Breast epithelium (tissue), 4 donors: ENCODE measurements at regions not wholly inside any gene's neighbourhood (a gene's known extent, or its start where the extent isn't known, plus 50 kb on each side); places are given as distances from the start of the nearest gene placed in this dataset.
"Not testable (repeated sequence)": the region's sequence is repeated elsewhere in the genome, so short reads cannot be mapped to it uniquely, and the experiment has no call there.

Experiments used
- DNase-seq, 2 donors: peaks; one replicate each; pipeline ENCODE4 v3.0.0-alpha.2; 2019; ENCODE audit warnings: low spot score in 2 of 2
- H3K27ac ChIP-seq, 2 donors: fragments of 200-600 bp; sonication (generic) in 1 of 2; one replicate each; pipeline ENCODE4 v1.5.1; 2016 to 2019; ENCODE audit warnings: mild to moderate bottlenecking in 1 of 2
- H3K27me3 ChIP-seq, 2 donors: fragments of 200-600 bp; sonication (generic) in 1 of 2; one replicate each; pipeline versions ENCODE4 v1.5.1 to v1.6.0; 2017 to 2019; ENCODE audit warnings: control low read depth in 1 of 2, mild to moderate bottlenecking in 1 of 2
- H3K36me3 ChIP-seq: fragments of 200-600 bp; one replicate; pipeline ENCODE4 v1.5.1; 2019
- H3K4me1 ChIP-seq, 2 donors: fragments of 200-600 bp; sonication (generic); one replicate each; pipeline ENCODE4 v1.5.1; 2016 to 2019; ENCODE audit warnings: control low read depth in 1 of 2
- H3K4me3 ChIP-seq, 3 donors: fragments of 200-600 bp; sonication (generic); 1 replicate in 2 of 3; 2 replicates in 1 of 3; pipeline ENCODE4 v1.5.1; 2016 to 2019; ENCODE audit warnings: mild to moderate bottlenecking in 3 of 3, moderate library complexity in 2 of 3
- H3K9me3 ChIP-seq, 2 donors: fragments of 200-600 bp; sonication (generic) in 1 of 2; one replicate each; pipeline ENCODE4 v1.5.1; 2016 to 2019; ENCODE audit warnings: control low read depth in 1 of 2
- CTCF ChIP-seq, 3 donors: fragments of 450-650 bp; IDR thresholded peaks; one replicate each; pipeline ENCODE4 v1.5.1; 2016 to 2017; ENCODE audit warnings: antibody characterized with exemption in 3 of 3, mild to moderate bottlenecking in 3 of 3, moderate library complexity in 3 of 3
- POLR2A ChIP-seq: fragments of 450-650 bp; IDR thresholded peaks from one replicate; pipeline ENCODE4 v1.6.1; 2016; ENCODE audit warnings: antibody characterized with exemption, mild to moderate bottlenecking, moderate library complexity
- POLR2AphosphoS5 ChIP-seq, 3 donors: sonication (generic); formaldehyde crosslinking; IDR thresholded peaks; one replicate each; pipeline ENCODE4 v1.6.1; 2017; ENCODE audit warnings: antibody characterized with exemption in 3 of 3
- intact Hi-C: fragments of 100-400 bp; cut with DNase I; formaldehyde crosslinking; loops from one replicate; pipeline ENCODE4 v1.15.1; 2023; ENCODE audit warnings: low total_unique reads

GRCh38 chr10:129063212-129063611, 403.8 kb upstream of the MGMT start:
- H3K27me3 ChIP-seq = no peaks in the 10 kb centered on the region
- no peak for DNase-seq
- no peaks in the 10 kb centered on the region for H3K4me1 ChIP-seq
- intact Hi-C loops = no loop called here
- H3K27ac ChIP-seq = no peak overlapping the region
- no peaks in the 10 kb centered on the region for H3K36me3 ChIP-seq
- no peak for TF ChIP-seq CTCF (IDR thresholded peaks at IDR 0.05)
- no peak for TF ChIP-seq POLR2A
- TF ChIP-seq POLR2AphosphoS5 (IDR thresholded peaks at IDR 0.05) = no peak
- H3K4me3 ChIP-seq = no peak overlapping the region
- H3K9me3 ChIP-seq = no peaks in the 10 kb centered on the region

GRCh38 chr10:129063877-129064276, 403.2 kb upstream of the MGMT start:
- intact Hi-C loops = no loop called here

GRCh38 chr10:129066529-129066928, 400.5 kb upstream of the MGMT start:
- H3K27me3 ChIP-seq, H3K36me3 ChIP-seq, H3K4me3 ChIP-seq, H3K9me3 ChIP-seq, H3K27ac ChIP-seq, H3K4me1 ChIP-seq, intact Hi-C loops, DNase-seq: not testable (repeated sequence)

More at GRCh38 chr10:129063877-129064276, 403.2 kb upstream of the MGMT start:
- Histone ChIP-seq H3K4me1 (no peaks in the 10 kb centered on the region), H3K9me3 (no peaks in the 10 kb centered on the region), H3K36me3 (no peaks in the 10 kb centered on the region), H3K27ac (no peak overlapping the region), H3K4me3 (no peak overlapping the region), H3K27me3 (no peaks in the 10 kb centered on the region)
- TF ChIP-seq CTCF (IDR thresholded peaks at IDR 0.05) (no peak), POLR2AphosphoS5 (IDR thresholded peaks at IDR 0.05) (no peak), POLR2A (no peak)
- no peak for DNase-seq

GRCh38 chr10:129071411-129071810, 395.6 kb upstream of the MGMT start:
- H3K4me3 ChIP-seq, H3K4me1 ChIP-seq, DNase-seq, H3K27ac ChIP-seq, H3K27me3 ChIP-seq, H3K36me3 ChIP-seq, intact Hi-C loops, H3K9me3 ChIP-seq: not testable (repeated sequence)

GRCh38 chr10:129074939-129075338, 392.1 kb upstream of the MGMT start:
- no peak for TF ChIP-seq POLR2A
- no peak for TF ChIP-seq CTCF (IDR thresholded peaks at IDR 0.05)
- no peak for TF ChIP-seq POLR2AphosphoS5 (IDR thresholded peaks at IDR 0.05)
- H3K4me1 ChIP-seq = no peaks in the 10 kb centered on the region
- H3K9me3 ChIP-seq = no peaks in the 10 kb centered on the region
- H3K4me3 ChIP-seq = no peak overlapping the region
- DNase-seq = no peak
- H3K27me3 ChIP-seq = no peaks in the 10 kb centered on the region
- H3K36me3 ChIP-seq = no peaks in the 10 kb centered on the region
- no peak overlapping the region for H3K27ac ChIP-seq
- intact Hi-C loops = no loop called here

- intact Hi-C loops = no loop called here
- TF ChIP-seq CTCF (IDR thresholded peaks at IDR 0.05) = no peak
- no peak for TF ChIP-seq POLR2A
- TF ChIP-seq POLR2AphosphoS5 (IDR thresholded peaks at IDR 0.05) = no peak
These were observed 391.5 kb upstream of the MGMT start for GRCh38 chr10:129075508-129075907.

More at GRCh38 chr10:129075508-129075907, 391.5 kb upstream of the MGMT start:
- Histone ChIP-seq H3K27me3 (no peaks in the 10 kb centered on the region), H3K9me3 (peaks cover 0 to 4% of the 10 kb centered on the region in 2 donors), H3K36me3 (no peaks in the 10 kb centered on the region), H3K27ac (no peak overlapping the region), H3K4me1 (no peaks in the 10 kb centered on the region), H3K4me3 (no peak overlapping the region)
- no peak for DNase-seq
